Astrocyte of the cerebellum (primary cell): ENCODE measurements at regions not wholly inside any gene's neighbourhood (a gene's known extent, or its start where the extent isn't known, plus 50 kb on each side); places are given as distances from the start of the nearest gene placed in this dataset.

Experiments used
- DNase-seq: peaks from one replicate; pipeline ENCODE4 v3.0.0-alpha.2; 2011; ENCODE audit warnings: low read depth
- H3K4me3 ChIP-seq: 2 replicates; pipeline ENCODE4 v1.5.1; 2011; ENCODE audit warnings: mild to moderate bottlenecking, low read depth, low read length, moderate library complexity
- in situ Hi-C: cut with HindIII; loops from 2 replicates; pipeline ENCODE4 v1.10.0; 2017; ENCODE audit warnings: low sequenced_read_pairs
- TF ChIP-seq, protein P1 (sequence below): IDR thresholded peaks from 2 replicates; pipeline ENCODE4 v1.5.1; 2012; ENCODE audit warnings: low read length, low read depth, moderate library complexity, mild to moderate bottlenecking; ENCODE audit errors: missing control alignments

GRCh38 chr15:79230766-79231165 is 51.8 kb upstream of the ANKRD34C start:
- no peak overlapping the region for H3K4me3 ChIP-seq
- in situ Hi-C loops, result no loop called here
- TF ChIP-seq, protein P1, sequence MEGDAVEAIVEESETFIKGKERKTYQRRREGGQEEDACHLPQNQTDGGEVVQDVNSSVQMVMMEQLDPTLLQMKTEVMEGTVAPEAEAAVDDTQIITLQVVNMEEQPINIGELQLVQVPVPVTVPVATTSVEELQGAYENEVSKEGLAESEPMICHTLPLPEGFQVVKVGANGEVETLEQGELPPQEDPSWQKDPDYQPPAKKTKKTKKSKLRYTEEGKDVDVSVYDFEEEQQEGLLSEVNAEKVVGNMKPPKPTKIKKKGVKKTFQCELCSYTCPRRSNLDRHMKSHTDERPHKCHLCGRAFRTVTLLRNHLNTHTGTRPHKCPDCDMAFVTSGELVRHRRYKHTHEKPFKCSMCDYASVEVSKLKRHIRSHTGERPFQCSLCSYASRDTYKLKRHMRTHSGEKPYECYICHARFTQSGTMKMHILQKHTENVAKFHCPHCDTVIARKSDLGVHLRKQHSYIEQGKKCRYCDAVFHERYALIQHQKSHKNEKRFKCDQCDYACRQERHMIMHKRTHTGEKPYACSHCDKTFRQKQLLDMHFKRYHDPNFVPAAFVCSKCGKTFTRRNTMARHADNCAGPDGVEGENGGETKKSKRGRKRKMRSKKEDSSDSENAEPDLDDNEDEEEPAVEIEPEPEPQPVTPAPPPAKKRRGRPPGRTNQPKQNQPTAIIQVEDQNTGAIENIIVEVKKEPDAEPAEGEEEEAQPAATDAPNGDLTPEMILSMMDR, result no peak
- no peak for DNase-seq

DNA sequence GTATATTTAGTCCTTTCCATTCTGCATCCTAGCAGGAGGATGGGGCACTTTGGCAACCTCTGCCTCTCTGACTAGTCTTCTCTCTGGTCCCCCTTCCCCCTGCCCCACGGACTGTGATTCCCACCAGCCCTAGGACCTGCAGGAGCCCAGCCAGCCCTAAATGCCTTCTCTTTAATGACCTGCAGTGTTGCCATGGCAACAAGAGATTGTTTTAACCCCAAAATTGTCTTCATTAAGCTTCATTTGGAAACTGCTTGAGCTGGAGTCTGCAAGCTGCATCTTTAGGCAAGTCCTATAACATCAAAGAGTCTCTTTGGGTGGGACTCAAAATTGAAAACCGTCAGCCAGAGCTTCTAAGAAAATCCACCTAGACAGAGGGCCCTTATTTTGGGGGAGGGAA is 59.7 kb upstream of the ANKRD34C start:
- TF ChIP-seq, protein P1, result no peak

GRCh38 chr15:79221696-79222095 is 60.8 kb upstream of the ANKRD34C start:
- no peak overlapping the region for H3K4me3 ChIP-seq
- in situ Hi-C loops, result no loop called here
- DNase-seq, result no peak
- TF ChIP-seq, protein P1, result no peak

More for the DNA sequence above, 59.7 kb upstream of the ANKRD34C start:
- H3K4me3 ChIP-seq, result no peak overlapping the region
- in situ Hi-C loops, result no loop called here
- no peak for DNase-seq

- no peak overlapping the region for H3K4me3 ChIP-seq
- no peak for DNase-seq
- TF ChIP-seq, protein P1, result no peak
- in situ Hi-C loops, result no loop called here
These were observed 63.0 kb upstream of the ANKRD34C start for GRCh38 chr15:79219393-79220056.

DNA sequence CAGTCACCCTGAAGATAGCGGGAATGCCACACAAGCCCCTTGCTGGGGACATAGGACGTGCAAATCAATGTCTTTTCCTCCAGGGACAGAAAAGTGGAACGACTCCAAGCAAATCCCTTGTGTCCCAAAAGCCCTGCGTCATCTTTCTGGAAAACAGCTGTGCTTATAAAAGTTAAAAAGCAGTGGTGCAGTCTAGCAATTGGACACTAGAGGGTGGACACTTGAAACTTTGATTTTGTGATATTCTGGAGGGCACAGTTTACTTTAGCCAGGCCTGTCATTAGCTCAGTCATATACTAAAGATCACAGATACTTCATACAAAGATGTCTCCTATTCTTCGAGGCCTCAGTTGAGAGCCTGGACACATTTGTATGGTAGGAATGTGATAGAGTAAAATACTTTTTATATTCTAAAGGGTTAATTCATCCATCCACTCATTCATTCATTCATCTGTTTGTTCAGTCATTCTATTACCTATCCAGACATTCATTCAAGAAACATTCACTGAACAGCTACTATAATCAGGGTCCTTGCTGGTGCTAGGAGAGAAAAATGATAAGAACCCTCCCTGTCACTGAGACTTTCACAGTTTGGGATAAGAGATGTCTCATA is 63.8 kb upstream of the ANKRD34C start:
- TF ChIP-seq, protein P1, result peak; percentile 51
- DNase-seq, result no peak
- in situ Hi-C loops, result no loop called here
- no peak overlapping the region for H3K4me3 ChIP-seq

DNA sequence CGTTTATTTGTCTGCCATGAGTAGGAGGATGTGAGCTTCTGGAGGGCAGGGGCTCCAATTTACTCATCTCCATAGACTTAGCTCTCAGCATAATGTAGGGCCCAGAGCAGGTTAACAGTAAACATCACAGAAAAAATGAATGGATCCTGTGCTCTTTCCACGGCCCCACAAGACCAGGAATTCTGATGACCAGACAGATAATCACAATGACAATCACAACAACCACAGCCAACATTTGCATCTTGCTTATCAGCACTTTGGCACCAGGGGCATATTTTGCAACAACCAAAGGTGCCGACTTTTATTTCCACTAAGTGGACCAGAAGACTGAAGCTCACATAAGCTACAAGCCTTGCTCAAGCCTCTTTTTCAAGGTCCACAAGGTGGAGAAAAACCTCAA is 68.9 kb upstream of the ANKRD34C start:
- DNase-seq, result no peak
- no peak overlapping the region for H3K4me3 ChIP-seq
- in situ Hi-C loops, result no loop called here
- TF ChIP-seq, protein P1, result no peak
